ENCODE measurements at regions not wholly inside any gene's neighbourhood (a gene's known extent, or its start where the extent isn't known, plus 50 kb on each side); places are given as distances from the start of the nearest gene placed in this dataset.

DNA sequence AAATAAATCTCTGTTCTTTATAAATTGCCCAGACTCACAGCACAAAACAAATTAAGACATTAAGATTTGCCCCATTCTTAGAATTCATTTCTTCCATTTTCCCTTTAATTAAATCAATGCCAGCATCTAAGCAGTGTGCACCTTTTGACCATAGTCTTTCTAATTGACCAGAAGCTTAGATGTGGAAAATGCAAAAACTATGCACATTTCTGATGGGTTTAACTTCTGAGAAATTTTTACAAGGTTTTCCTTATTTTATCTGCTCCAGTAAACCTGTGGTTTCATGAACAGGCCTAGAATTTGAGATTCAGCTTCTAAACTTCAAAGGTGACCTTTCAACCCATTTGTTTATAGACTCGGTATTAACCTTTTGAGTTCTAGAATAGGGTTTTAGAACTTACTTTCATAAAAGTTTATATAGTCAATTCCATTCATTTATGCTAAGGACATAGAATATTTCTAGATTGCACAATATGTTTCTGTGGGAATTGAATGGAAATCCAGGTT lies 437.8 kb upstream of the HSF2 start:
- TF ChIP-seq, protein P1, sequence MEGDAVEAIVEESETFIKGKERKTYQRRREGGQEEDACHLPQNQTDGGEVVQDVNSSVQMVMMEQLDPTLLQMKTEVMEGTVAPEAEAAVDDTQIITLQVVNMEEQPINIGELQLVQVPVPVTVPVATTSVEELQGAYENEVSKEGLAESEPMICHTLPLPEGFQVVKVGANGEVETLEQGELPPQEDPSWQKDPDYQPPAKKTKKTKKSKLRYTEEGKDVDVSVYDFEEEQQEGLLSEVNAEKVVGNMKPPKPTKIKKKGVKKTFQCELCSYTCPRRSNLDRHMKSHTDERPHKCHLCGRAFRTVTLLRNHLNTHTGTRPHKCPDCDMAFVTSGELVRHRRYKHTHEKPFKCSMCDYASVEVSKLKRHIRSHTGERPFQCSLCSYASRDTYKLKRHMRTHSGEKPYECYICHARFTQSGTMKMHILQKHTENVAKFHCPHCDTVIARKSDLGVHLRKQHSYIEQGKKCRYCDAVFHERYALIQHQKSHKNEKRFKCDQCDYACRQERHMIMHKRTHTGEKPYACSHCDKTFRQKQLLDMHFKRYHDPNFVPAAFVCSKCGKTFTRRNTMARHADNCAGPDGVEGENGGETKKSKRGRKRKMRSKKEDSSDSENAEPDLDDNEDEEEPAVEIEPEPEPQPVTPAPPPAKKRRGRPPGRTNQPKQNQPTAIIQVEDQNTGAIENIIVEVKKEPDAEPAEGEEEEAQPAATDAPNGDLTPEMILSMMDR (IDR thresholded peaks at IDR 0.05), result no peak
- TF ChIP-seq EP300 (IDR thresholded peaks at IDR 0.05), result no peak

Data from tibial nerve (tissue), 4 donors.